Tibial artery (tissue), 4 donors: ENCODE measurements at regions not wholly inside any gene's neighbourhood (a gene's known extent, or its start where the extent isn't known, plus 50 kb on each side); places are given as distances from the start of the nearest gene placed in this dataset.

Experiments
- DNase-seq, 2 donors: peaks; one replicate each; pipeline ENCODE4 v3.0.0-alpha.2; 2019
- H3K27ac ChIP-seq, 2 donors: fragments of 200-600 bp; sonication (generic) in 1 of 2; 1 replicate in 1 of 2; 2 replicates in 1 of 2; pipeline ENCODE4 v1.5.1; 2018 to 2019; ENCODE audit warnings: mild to moderate bottlenecking in 1 of 2
- H3K27me3 ChIP-seq, 2 donors: fragments of 200-600 bp; sonication (generic) in 1 of 2; one replicate each; pipeline versions ENCODE4 v1.5.1 to v1.6.0; 2016 to 2019
- H3K36me3 ChIP-seq, 3 donors: fragments of 200-600 bp; sonication (generic) in 2 of 3; one replicate each; pipeline ENCODE4 v1.5.1; 2016 to 2019; ENCODE audit warnings: mild to moderate bottlenecking in 2 of 3
- H3K4me1 ChIP-seq, 4 donors: fragments of 200-600 bp; sonication (generic) in 2 of 4; 1 replicate in 3 of 4; 2 replicates in 1 of 4; pipeline ENCODE4 v1.5.1; 2016 to 2019
- H3K4me3 ChIP-seq, 2 donors: fragments of 200-600 bp; sonication (generic) in 1 of 2; 1 replicate in 1 of 2; 2 replicates in 1 of 2; pipeline ENCODE4 v1.5.1; 2018 to 2019; ENCODE audit warnings: mild to moderate bottlenecking in 2 of 2
- H3K9me3 ChIP-seq, 3 donors: fragments of 200-600 bp; sonication (generic) in 1 of 3; one replicate each; pipeline ENCODE4 v1.5.1; 2016 to 2019
- CTCF ChIP-seq, 2 experiments: fragments of 200-600 bp in 1 of 2; fragments of 450-650 bp in 1 of 2; IDR thresholded peaks; one replicate each; pipeline ENCODE4 v1.5.1; 2017 to 2019; ENCODE audit warnings: antibody characterized with exemption in 2 of 2, mild to moderate bottlenecking in 1 of 2, moderate library complexity in 1 of 2
- intact Hi-C: fragments of 100-400 bp; cut with DNase I; formaldehyde crosslinking; loops from one replicate; pipeline ENCODE4 v1.15.0; 2023; ENCODE audit warnings: low total_unique reads

GRCh38 chr11:105298174-105298573 lies 158.6 kb upstream of the CARD18 start:
- DNase-seq = no peak
- no peak overlapping the region for H3K27ac ChIP-seq
- intact Hi-C loops = no loop called here
- H3K4me1 ChIP-seq = no peaks in the 10 kb centered on the region
- no peaks in the 10 kb centered on the region for H3K27me3 ChIP-seq
- TF ChIP-seq CTCF (IDR thresholded peaks at IDR 0.05) = no peak
- H3K36me3 ChIP-seq = no peaks in the 10 kb centered on the region
- no peaks in the 10 kb centered on the region for H3K9me3 ChIP-seq
- no peak overlapping the region for H3K4me3 ChIP-seq

GRCh38 chr11:105297463-105297862 lies 157.9 kb upstream of the CARD18 start:
- no peak for DNase-seq
- Histone ChIP-seq H3K4me3 (no peak overlapping the region), H3K27ac (no peak overlapping the region), H3K36me3 (no peaks in the 10 kb centered on the region), H3K27me3 (no peaks in the 10 kb centered on the region), H3K4me1 (no peaks in the 10 kb centered on the region), H3K9me3 (no peaks in the 10 kb centered on the region)
- intact Hi-C loops = no loop called here
- TF ChIP-seq CTCF (IDR thresholded peaks at IDR 0.05) = no peak

- TF ChIP-seq CTCF (IDR thresholded peaks at IDR 0.05) = no peak
- no peaks in the 10 kb centered on the region for H3K9me3 ChIP-seq
- H3K27me3 ChIP-seq = no peaks in the 10 kb centered on the region
- H3K4me1 ChIP-seq = no peaks in the 10 kb centered on the region
- no peak for DNase-seq
- H3K36me3 ChIP-seq = no peaks in the 10 kb centered on the region
- H3K4me3 ChIP-seq = no peak overlapping the region
- intact Hi-C loops = no loop called here
- H3K27ac ChIP-seq = no peak overlapping the region
Measured at GRCh38 chr11:105296806-105297205, 157.2 kb upstream of the CARD18 start.

- no peaks in the 10 kb centered on the region for H3K4me1 ChIP-seq
- DNase-seq = no peak
- no peaks in the 10 kb centered on the region for H3K27me3 ChIP-seq
- no peaks in the 10 kb centered on the region for H3K9me3 ChIP-seq
- no peak overlapping the region for H3K27ac ChIP-seq
- no peak for TF ChIP-seq CTCF (IDR thresholded peaks at IDR 0.05)
- no peaks in the 10 kb centered on the region for H3K36me3 ChIP-seq
- H3K4me3 ChIP-seq = no peak overlapping the region
- intact Hi-C loops = no loop called here
Measured at GRCh38 chr11:105296386-105296785, 156.8 kb upstream of the CARD18 start.

DNA sequence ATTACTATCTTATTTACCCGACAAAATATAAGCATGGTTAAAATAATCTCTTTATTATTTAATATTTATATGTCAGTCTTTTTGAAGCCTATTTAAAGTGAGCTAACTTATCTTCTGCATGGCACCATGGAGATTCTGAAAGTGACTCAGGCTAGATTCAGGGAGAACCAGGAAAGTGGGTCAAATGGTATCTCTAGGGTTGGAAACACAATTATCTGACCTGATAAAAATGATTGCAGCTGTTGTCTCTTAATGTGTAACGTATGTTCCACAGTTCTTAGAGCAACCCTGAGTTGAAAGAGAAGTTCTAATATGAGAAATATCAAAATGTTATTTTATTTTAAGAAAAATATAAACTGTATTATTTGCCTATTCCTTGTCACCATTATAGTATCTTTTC lies 143.1 kb upstream of the CARD18 start:
- H3K27me3 ChIP-seq = no peaks in the 10 kb centered on the region
- H3K36me3 ChIP-seq = no peaks in the 10 kb centered on the region
- TF ChIP-seq CTCF (IDR thresholded peaks at IDR 0.05) = no peak
- no peak overlapping the region for H3K27ac ChIP-seq
- H3K9me3 ChIP-seq = no peaks in the 10 kb centered on the region
- H3K4me1 ChIP-seq = no peaks in the 10 kb centered on the region
- H3K4me3 ChIP-seq = no peak overlapping the region
- intact Hi-C loops = no loop called here
- no peak for DNase-seq

GRCh38 chr11:105274631-105275030 lies 135.1 kb upstream of the CARD18 start:
- no peaks in the 10 kb centered on the region for H3K27me3 ChIP-seq
- no peaks in the 10 kb centered on the region for H3K4me1 ChIP-seq
- intact Hi-C loops = no loop called here
- H3K36me3 ChIP-seq = no peaks in the 10 kb centered on the region
- H3K27ac ChIP-seq = no peak overlapping the region
- H3K4me3 ChIP-seq = no peak overlapping the region
- no peak for DNase-seq
- no peak for TF ChIP-seq CTCF (IDR thresholded peaks at IDR 0.05)
- no peaks in the 10 kb centered on the region for H3K9me3 ChIP-seq
